ENCODE measurements at regions not wholly inside any gene's neighbourhood (a gene's known extent, or its start where the extent isn't known, plus 50 kb on each side); places are given as distances from the start of the nearest gene placed in this dataset.

GRCh38 chr5:135695656-135696313, 117.0 kb upstream of the CXCL14 start:
- no peak for TF ChIP-seq CTCF (IDR thresholded peaks at IDR 0.05; ENCODE audit: unreplicated experiment in 3 of 3)
- Mint-ChIP-seq H3K27ac (peak overlapping the region in 2 of 3 experiments; percentile 30 to 35), H3K9me3 (no peaks in the 10 kb centered on the region), H3K4me1 (peaks cover 54% of the 10 kb centered on the region), H3K27me3 (ENCODE audit: low read depth) (peaks cover 28% of the 10 kb centered on the region), H3K4me3 (no peak overlapping the region), H3K36me3 (ENCODE audit: low read depth) (no peaks in the 10 kb centered on the region)

GRCh38 chr5:135694906-135695305, 116.1 kb upstream of the CXCL14 start:
- no peaks in the 10 kb centered on the region for H3K36me3 Mint-ChIP-seq (ENCODE audit: low read depth)
- no peak overlapping the region for H3K4me3 Mint-ChIP-seq
- H3K27ac Mint-ChIP-seq, result peak overlapping the region in 1 of 3 experiments; percentile 68

GRCh38 chr5:135694012-135694411, 115.2 kb upstream of the CXCL14 start:
- Mint-ChIP-seq H3K27me3 (ENCODE audit: low read depth) (peaks cover 34% of the 10 kb centered on the region), H3K27ac (peak overlapping the region in 1 of 3 experiments; percentile 46), H3K4me1 (peaks cover 69% of the 10 kb centered on the region), H3K4me3 (no peak overlapping the region), H3K9me3 (no peaks in the 10 kb centered on the region), H3K36me3 (ENCODE audit: low read depth) (no peaks in the 10 kb centered on the region)
- TF ChIP-seq CTCF (IDR thresholded peaks at IDR 0.05; ENCODE audit: unreplicated experiment in 3 of 3), result no peak

More at GRCh38 chr5:135694906-135695305, 116.1 kb upstream of the CXCL14 start:
- Mint-ChIP-seq H3K9me3 (no peaks in the 10 kb centered on the region), H3K4me1 (peaks cover 63% of the 10 kb centered on the region), H3K27me3 (ENCODE audit: low read depth) (peaks cover 30% of the 10 kb centered on the region)
- TF ChIP-seq CTCF (IDR thresholded peaks at IDR 0.05; ENCODE audit: unreplicated experiment in 3 of 3), result no peak

GRCh38 chr5:135693371-135693955, 114.7 kb upstream of the CXCL14 start:
- no peaks in the 10 kb centered on the region for H3K9me3 Mint-ChIP-seq
- H3K36me3 Mint-ChIP-seq (ENCODE audit: low read depth), result no peaks in the 10 kb centered on the region
- H3K27ac Mint-ChIP-seq, result peak overlapping the region in 1 of 3 experiments; percentile 46
- H3K27me3 Mint-ChIP-seq (ENCODE audit: low read depth), result peaks cover 34% of the 10 kb centered on the region
- no peak for TF ChIP-seq CTCF (IDR thresholded peaks at IDR 0.05; ENCODE audit: unreplicated experiment in 3 of 3)
- peaks cover 69% of the 10 kb centered on the region for H3K4me1 Mint-ChIP-seq
- H3K4me3 Mint-ChIP-seq, result no peak overlapping the region

- no peaks in the 10 kb centered on the region for H3K9me3 Mint-ChIP-seq
- H3K36me3 Mint-ChIP-seq (ENCODE audit: low read depth), result no peaks in the 10 kb centered on the region
- no peak for TF ChIP-seq CTCF (IDR thresholded peaks at IDR 0.05; ENCODE audit: unreplicated experiment in 3 of 3)
- peak overlapping the region in 2 of 3 experiments; percentile 9 to 43 for H3K27ac Mint-ChIP-seq
- H3K4me1 Mint-ChIP-seq, result peaks cover 58% of the 10 kb centered on the region
- no peak overlapping the region for H3K4me3 Mint-ChIP-seq
- peaks cover 33% of the 10 kb centered on the region for H3K27me3 Mint-ChIP-seq (ENCODE audit: low read depth)
These were observed 112.3 kb upstream of the CXCL14 start for GRCh38 chr5:135691044-135691443.

- peaks cover 52% of the 10 kb centered on the region for H3K4me1 Mint-ChIP-seq
- H3K36me3 Mint-ChIP-seq (ENCODE audit: low read depth), result no peaks in the 10 kb centered on the region
- TF ChIP-seq CTCF (IDR thresholded peaks at IDR 0.05; ENCODE audit: unreplicated experiment in 3 of 3), result no peak
- peak overlapping the region; percentile 10 to 47 (median 24) for H3K27ac Mint-ChIP-seq
- no peaks in the 10 kb centered on the region for H3K9me3 Mint-ChIP-seq
- peaks cover 31% of the 10 kb centered on the region for H3K27me3 Mint-ChIP-seq (ENCODE audit: low read depth)
- peak overlapping the region in 1 of 3 experiments; percentile 13 for H3K4me3 Mint-ChIP-seq
These were observed 111.7 kb upstream of the CXCL14 start for GRCh38 chr5:135690466-135690865.

Data from nephron (organoid).